A673 (cell line): ENCODE measurements at regions not wholly inside any gene's neighbourhood (a gene's known extent, or its start where the extent isn't known, plus 50 kb on each side); places are given as distances from the start of the nearest gene placed in this dataset.

ENCODE experiments used
- BruUV-seq: library from RNA; stranded (reverse); fragments of 400-500 nt; replicated peaks from 2 replicates; lab custom pipeline; 2021; lab: Mats Ljungman, UMichigan
- CTCF ChIA-PET: fragments of 300-600 bp; sonication (Branson Sonifier 250); formaldehyde crosslinking; loops from one replicate; lab custom pipeline; 2022; ENCODE audit warnings: antibody characterized with exemption; lab: Charles Lee
- POLR2A ChIA-PET: fragments of 300-600 bp; sonication (Branson Sonifier 250); formaldehyde crosslinking; loops from one replicate; lab custom pipeline; 2022; ENCODE audit warnings: antibody characterized with exemption; ENCODE audit not compliant: low non-redundant PET; lab: Charles Lee
- DNase-seq: peaks from one replicate; pipeline ENCODE4 v3.0.0-alpha.2; 2015; ENCODE audit warnings: low spot score
- H3K27ac ChIP-seq: fragments of 200-600 bp; sonication (generic); 2 replicates; pipeline ENCODE4 v1.5.1; 2016; ENCODE audit warnings: mixed run types, low read depth, mild to moderate bottlenecking, mixed read lengths, antibody characterized with exemption, low read length; ENCODE audit not compliant: poor library complexity, severe bottlenecking
- H3K27me3 ChIP-seq: fragments of 200-600 bp; sonication (generic); replicated peaks from 2 replicates; pipeline ENCODE4 v1.6.1; 2017; ENCODE audit warnings: mixed run types, low read depth, mild to moderate bottlenecking, mixed read lengths, antibody characterized with exemption, low read length; ENCODE audit not compliant: insufficient read depth, poor library complexity
- H3K36me3 ChIP-seq: fragments of 200-600 bp; sonication (generic); 2 replicates; pipeline ENCODE4 v1.6.1; 2016; ENCODE audit warnings: mixed run types, mild to moderate bottlenecking, mixed read lengths, antibody characterized with exemption, low read length; ENCODE audit not compliant: insufficient read depth, poor library complexity, severe bottlenecking
- H3K4me1 ChIP-seq: fragments of 200-600 bp; sonication (generic); 2 replicates; pipeline ENCODE4 v1.6.1; 2017; ENCODE audit warnings: mixed run types, mild to moderate bottlenecking, mixed read lengths, antibody characterized with exemption, low read length; ENCODE audit not compliant: insufficient read depth, poor library complexity, severe bottlenecking
- H3K4me3 ChIP-seq: fragments of 200-600 bp; sonication (generic); 2 replicates; pipeline ENCODE4 v1.5.1; 2016; ENCODE audit warnings: low read depth, mixed run types, mild to moderate bottlenecking, mixed read lengths, low read length; ENCODE audit not compliant: poor library complexity, severe bottlenecking
- H3K9me3 ChIP-seq: fragments of 200-600 bp; sonication (generic); 2 replicates; pipeline ENCODE4 v1.6.1; 2016; ENCODE audit warnings: mixed run types, low read depth, mild to moderate bottlenecking, mixed read lengths, antibody characterized with exemption, low read length; ENCODE audit not compliant: poor library complexity, severe bottlenecking
- EZH2 ChIP-seq: fragments of 200-600 bp; sonication (generic); IDR thresholded peaks from 2 replicates; pipeline ENCODE4 v1.6.1; 2017; ENCODE audit warnings: borderline replicate concordance, low read depth, mild to moderate bottlenecking, mixed read lengths, antibody characterized with exemption, low read length; ENCODE audit not compliant: poor library complexity, severe bottlenecking
- intact Hi-C: fragments of 100-400 bp; cut with micrococcal nuclease; formaldehyde crosslinking; loops from one replicate; pipeline ENCODE4 v1.10.0; 2022; ENCODE audit not compliant: unreplicated experiment
- TF ChIP-seq, protein P1 (sequence below): fragments of 300-800, 200-600 bp; sonication (generic); conservative IDR thresholded peaks from 2 replicates; pipeline ENCODE4 v1.5.1; 2017; ENCODE audit warnings: low read depth, mild to moderate bottlenecking, antibody characterized with exemption, low read length, moderate library complexity, mixed read lengths

DNA sequence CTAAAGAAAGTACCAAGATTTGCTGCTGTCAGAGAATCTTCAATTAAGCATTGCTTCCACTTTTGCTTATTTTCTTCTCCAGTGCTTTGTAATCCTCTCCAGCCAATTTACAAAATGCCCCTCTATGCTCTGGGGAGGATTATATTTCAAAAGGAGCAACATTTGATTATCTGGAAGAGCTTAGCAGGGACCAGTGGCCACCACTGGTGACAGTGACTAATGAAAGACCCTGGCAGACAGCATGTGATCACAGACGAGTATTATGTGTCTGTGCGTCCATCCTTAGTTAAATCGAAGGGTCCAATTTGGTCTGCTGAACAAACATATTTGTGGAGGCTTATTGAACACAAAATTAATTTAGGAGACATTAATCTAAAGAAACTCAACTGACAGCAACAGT, 152.6 kb downstream of the ZNF621 start:
- Histone ChIP-seq H3K4me1 (no peaks in the 10 kb centered on the region), H3K27me3 (no peaks in the 10 kb centered on the region), H3K36me3 (no peaks in the 10 kb centered on the region), H3K9me3 (no peaks in the 10 kb centered on the region), H3K4me3 (no peak overlapping the region), H3K27ac (no peak overlapping the region)
- ChIA-PET POLR2A (no interaction called here), CTCF (no interaction called here)
- peak; percentile 1 for DNase-seq
- no TSS peak for BruUV-seq
- intact Hi-C loops: no loop called here
- TF ChIP-seq, protein P1, sequence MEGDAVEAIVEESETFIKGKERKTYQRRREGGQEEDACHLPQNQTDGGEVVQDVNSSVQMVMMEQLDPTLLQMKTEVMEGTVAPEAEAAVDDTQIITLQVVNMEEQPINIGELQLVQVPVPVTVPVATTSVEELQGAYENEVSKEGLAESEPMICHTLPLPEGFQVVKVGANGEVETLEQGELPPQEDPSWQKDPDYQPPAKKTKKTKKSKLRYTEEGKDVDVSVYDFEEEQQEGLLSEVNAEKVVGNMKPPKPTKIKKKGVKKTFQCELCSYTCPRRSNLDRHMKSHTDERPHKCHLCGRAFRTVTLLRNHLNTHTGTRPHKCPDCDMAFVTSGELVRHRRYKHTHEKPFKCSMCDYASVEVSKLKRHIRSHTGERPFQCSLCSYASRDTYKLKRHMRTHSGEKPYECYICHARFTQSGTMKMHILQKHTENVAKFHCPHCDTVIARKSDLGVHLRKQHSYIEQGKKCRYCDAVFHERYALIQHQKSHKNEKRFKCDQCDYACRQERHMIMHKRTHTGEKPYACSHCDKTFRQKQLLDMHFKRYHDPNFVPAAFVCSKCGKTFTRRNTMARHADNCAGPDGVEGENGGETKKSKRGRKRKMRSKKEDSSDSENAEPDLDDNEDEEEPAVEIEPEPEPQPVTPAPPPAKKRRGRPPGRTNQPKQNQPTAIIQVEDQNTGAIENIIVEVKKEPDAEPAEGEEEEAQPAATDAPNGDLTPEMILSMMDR: no peak
- TF ChIP-seq EZH2: no peak

DNA sequence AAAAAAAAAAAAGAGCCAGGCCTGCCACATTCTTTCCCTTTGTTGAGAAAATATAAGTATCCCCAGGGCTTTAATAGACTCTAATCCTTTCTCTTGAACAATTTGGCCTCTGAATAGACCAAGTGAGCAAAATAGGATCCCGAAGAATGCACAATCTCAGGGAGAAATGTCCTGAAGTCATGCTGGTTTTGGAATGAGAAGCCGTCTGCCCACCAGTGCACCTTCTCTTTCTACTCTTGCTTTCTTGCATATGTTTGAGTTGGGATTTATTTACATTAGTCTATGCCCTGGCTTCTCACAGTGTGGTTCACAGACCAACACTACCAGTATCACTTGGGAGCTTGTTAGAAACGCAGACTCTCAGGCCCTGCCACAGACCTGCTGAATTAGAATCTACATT, 153.0 kb downstream of the ZNF621 start:
- TF ChIP-seq EZH2: no peak
- TF ChIP-seq, protein P1: no peak
- intact Hi-C loops: no loop called here
- no peak overlapping the region for H3K4me3 ChIP-seq
- H3K4me1 ChIP-seq: no peaks in the 10 kb centered on the region
- H3K9me3 ChIP-seq: no peaks in the 10 kb centered on the region
- CTCF ChIA-PET: no interaction called here
- no peaks in the 10 kb centered on the region for H3K36me3 ChIP-seq
- H3K27me3 ChIP-seq: no peaks in the 10 kb centered on the region
- no TSS peak for BruUV-seq
- DNase-seq: peak; percentile 1
- POLR2A ChIA-PET: no interaction called here
- H3K27ac ChIP-seq: no peak overlapping the region

DNA sequence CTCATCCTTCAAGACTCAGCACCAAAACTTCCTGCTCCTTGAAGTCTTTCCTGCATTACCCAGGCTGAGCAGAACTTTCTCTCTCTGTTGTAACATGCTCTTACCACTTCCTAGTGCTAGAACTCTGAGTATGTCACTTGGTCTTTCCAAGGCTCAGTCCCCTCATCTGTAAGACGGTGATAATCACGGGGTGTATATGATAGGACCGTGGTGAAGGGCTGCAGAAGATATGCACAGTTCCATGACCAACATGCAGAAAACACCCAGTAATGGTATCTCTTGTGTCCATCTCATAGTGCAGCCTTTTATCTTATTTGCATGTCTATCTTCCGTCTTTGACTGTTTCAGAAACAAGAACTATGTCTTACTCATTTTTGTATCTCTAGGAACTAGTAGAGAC, 154.5 kb downstream of the ZNF621 start:
- Histone ChIP-seq H3K9me3 (no peaks in the 10 kb centered on the region), H3K27me3 (no peaks in the 10 kb centered on the region), H3K36me3 (no peaks in the 10 kb centered on the region), H3K4me3 (no peak overlapping the region), H3K27ac (no peak overlapping the region), H3K4me1 (no peaks in the 10 kb centered on the region)
- DNase-seq: no peak
- CTCF ChIA-PET: no interaction called here
- no peak for TF ChIP-seq EZH2
- TF ChIP-seq, protein P1: no peak
- intact Hi-C loops: no loop called here
- BruUV-seq: no TSS peak
- POLR2A ChIA-PET: no interaction called here
